ENCODE measurements at regions not wholly inside any gene's neighbourhood (a gene's known extent, or its start where the extent isn't known, plus 50 kb on each side); places are given as distances from the start of the nearest gene placed in this dataset.
A peak's percentile ranks its signal among the peaks of the same experiment; 100 is the strongest.

DNA sequence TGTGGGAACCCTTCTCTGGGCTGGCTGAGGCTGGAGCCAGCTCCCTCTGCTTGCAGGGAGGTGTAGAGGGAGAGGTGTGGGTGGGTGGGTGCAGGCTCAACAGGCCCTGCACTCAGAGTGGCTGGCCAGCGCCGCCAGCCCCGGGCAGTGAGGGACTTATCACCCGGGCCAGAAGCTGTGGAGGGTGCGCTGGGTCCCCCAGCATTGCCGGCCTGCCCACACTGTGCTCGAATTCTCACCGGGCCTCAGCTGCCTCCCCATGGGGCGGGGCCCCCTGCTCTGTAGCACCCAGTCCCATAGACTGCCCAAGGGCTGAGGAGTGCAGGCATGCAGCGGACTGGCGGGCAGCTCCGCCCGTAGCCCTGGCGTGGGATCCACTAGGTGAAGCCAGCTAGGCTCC is 190.7 kb upstream of the TAC1 start (continued):
- TF ChIP-seq, protein P1, sequence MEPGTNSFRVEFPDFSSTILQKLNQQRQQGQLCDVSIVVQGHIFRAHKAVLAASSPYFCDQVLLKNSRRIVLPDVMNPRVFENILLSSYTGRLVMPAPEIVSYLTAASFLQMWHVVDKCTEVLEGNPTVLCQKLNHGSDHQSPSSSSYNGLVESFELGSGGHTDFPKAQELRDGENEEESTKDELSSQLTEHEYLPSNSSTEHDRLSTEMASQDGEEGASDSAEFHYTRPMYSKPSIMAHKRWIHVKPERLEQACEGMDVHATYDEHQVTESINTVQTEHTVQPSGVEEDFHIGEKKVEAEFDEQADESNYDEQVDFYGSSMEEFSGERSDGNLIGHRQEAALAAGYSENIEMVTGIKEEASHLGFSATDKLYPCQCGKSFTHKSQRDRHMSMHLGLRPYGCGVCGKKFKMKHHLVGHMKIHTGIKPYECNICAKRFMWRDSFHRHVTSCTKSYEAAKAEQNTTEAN (CRISPR knock-in tag; IDR thresholded peaks at IDR 0.05), result no peak
- TF ChIP-seq, protein P2, sequence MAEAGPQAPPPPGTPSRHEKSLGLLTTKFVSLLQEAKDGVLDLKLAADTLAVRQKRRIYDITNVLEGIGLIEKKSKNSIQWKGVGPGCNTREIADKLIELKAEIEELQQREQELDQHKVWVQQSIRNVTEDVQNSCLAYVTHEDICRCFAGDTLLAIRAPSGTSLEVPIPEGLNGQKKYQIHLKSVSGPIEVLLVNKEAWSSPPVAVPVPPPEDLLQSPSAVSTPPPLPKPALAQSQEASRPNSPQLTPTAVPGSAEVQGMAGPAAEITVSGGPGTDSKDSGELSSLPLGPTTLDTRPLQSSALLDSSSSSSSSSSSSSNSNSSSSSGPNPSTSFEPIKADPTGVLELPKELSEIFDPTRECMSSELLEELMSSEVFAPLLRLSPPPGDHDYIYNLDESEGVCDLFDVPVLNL (CRISPR knock-in tag; IDR thresholded peaks at IDR 0.05; ENCODE audit: borderline replicate concordance, low read depth), result no peak
- TF ChIP-seq, protein P3, sequence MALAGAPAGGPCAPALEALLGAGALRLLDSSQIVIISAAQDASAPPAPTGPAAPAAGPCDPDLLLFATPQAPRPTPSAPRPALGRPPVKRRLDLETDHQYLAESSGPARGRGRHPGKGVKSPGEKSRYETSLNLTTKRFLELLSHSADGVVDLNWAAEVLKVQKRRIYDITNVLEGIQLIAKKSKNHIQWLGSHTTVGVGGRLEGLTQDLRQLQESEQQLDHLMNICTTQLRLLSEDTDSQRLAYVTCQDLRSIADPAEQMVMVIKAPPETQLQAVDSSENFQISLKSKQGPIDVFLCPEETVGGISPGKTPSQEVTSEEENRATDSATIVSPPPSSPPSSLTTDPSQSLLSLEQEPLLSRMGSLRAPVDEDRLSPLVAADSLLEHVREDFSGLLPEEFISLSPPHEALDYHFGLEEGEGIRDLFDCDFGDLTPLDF (CRISPR knock-in tag; IDR thresholded peaks at IDR 0.05), result no peak
- no peak for TF ChIP-seq JUN (CRISPR knock-in tag; IDR thresholded peaks at IDR 0.05)

DNA sequence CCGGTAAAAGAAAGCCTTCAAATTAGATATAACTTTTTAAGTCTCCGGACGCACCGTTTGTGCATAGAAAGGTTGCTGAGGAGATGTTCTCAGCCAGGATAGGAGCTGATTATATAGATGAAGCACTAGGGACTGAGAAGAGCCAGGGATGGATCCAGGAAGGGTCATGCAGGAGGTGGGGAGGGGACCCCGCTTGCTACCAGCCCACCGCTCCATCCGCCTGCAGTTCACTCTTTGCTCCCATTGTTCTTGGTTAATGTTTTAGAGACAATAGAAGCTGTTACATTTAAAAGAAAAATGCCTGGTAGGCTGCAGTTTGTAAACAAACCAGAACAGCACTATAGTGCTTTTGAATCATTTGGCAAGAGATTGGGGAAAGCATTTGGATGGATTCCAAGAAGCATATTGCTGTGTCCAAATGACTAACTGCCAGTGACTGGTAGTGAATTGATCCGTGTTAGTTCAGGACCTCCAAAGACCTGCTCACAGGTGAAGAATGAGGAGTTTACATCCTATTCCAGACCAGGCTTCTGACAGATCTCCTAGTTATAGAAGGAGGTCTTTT is 175.9 kb upstream of the TAC1 start:
- Mint-ChIP-seq H3K36me3 (no peaks in the 10 kb centered on the region), H3K4me3 (no peak overlapping the region), H3K4me1 (peaks cover 7% of the 10 kb centered on the region; the same call in 1 of the 2 replicates), H3K9me3 (peaks cover 35% of the 10 kb centered on the region), H3K27ac (no peak overlapping the region), H3K27me3 (ENCODE audit: low read depth) (peaks cover 4% of the 10 kb centered on the region)
- ATAC-seq, result peak; percentile 75
- CTCF ChIA-PET, result no interaction called here
- POLR2A ChIA-PET, result no interaction called here
- TF ChIP-seq, protein P4, sequence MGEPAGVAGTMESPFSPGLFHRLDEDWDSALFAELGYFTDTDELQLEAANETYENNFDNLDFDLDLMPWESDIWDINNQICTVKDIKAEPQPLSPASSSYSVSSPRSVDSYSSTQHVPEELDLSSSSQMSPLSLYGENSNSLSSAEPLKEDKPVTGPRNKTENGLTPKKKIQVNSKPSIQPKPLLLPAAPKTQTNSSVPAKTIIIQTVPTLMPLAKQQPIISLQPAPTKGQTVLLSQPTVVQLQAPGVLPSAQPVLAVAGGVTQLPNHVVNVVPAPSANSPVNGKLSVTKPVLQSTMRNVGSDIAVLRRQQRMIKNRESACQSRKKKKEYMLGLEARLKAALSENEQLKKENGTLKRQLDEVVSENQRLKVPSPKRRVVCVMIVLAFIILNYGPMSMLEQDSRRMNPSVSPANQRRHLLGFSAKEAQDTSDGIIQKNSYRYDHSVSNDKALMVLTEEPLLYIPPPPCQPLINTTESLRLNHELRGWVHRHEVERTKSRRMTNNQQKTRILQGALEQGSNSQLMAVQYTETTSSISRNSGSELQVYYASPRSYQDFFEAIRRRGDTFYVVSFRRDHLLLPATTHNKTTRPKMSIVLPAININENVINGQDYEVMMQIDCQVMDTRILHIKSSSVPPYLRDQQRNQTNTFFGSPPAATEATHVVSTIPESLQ (CRISPR knock-in tag; IDR thresholded peaks at IDR 0.05), result no peak
- TF ChIP-seq SP1 (CRISPR knock-in tag; conservative IDR thresholded peaks at IDR 0.05), result no peak
- TF ChIP-seq, protein P5, sequence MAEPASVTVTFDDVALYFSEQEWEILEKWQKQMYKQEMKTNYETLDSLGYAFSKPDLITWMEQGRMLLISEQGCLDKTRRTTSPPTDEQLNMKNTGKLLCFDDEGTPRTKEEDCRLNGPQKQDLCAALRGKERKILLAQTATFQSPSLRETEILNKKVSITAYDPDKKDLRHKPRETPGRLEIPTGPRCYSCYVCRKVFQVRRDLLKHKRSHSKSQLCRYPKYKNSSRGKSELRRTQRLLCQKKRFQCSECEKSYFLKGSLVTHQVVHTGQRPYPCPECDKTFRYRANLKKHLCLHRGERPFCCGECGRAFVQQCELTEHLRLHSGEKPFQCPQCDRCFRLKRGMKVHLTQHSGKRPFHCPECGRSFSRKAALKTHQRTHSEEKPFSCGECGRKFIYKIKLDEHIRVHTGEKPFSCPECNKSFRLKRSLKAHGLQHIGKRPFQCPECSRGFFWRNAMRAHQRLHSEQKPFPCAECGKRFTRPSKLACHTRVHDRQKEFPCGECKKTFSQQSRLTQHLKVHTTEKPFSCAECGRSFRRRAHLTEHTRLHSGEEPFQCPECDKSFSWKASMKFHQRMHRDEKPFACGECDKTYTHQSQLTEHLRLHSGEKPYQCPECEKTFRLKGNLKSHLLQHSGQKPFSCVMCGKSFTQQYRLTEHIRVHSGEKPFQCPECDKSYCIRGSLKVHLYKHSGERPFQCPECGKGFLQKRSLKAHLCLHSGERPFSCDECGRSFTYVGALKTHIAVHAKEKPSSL (CRISPR knock-in tag; conservative IDR thresholded peaks at IDR 0.05), result no peak
- TF ChIP-seq, protein P6, sequence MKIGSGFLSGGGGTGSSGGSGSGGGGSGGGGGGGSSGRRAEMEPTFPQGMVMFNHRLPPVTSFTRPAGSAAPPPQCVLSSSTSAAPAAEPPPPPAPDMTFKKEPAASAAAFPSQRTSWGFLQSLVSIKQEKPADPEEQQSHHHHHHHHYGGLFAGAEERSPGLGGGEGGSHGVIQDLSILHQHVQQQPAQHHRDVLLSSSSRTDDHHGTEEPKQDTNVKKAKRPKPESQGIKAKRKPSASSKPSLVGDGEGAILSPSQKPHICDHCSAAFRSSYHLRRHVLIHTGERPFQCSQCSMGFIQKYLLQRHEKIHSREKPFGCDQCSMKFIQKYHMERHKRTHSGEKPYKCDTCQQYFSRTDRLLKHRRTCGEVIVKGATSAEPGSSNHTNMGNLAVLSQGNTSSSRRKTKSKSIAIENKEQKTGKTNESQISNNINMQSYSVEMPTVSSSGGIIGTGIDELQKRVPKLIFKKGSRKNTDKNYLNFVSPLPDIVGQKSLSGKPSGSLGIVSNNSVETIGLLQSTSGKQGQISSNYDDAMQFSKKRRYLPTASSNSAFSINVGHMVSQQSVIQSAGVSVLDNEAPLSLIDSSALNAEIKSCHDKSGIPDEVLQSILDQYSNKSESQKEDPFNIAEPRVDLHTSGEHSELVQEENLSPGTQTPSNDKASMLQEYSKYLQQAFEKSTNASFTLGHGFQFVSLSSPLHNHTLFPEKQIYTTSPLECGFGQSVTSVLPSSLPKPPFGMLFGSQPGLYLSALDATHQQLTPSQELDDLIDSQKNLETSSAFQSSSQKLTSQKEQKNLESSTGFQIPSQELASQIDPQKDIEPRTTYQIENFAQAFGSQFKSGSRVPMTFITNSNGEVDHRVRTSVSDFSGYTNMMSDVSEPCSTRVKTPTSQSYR (CRISPR knock-in tag; IDR thresholded peaks at IDR 0.05), result no peak
- no peak for TF ChIP-seq SMAD4 (CRISPR knock-in tag; IDR thresholded peaks at IDR 0.05)
- TF ChIP-seq, protein P7, sequence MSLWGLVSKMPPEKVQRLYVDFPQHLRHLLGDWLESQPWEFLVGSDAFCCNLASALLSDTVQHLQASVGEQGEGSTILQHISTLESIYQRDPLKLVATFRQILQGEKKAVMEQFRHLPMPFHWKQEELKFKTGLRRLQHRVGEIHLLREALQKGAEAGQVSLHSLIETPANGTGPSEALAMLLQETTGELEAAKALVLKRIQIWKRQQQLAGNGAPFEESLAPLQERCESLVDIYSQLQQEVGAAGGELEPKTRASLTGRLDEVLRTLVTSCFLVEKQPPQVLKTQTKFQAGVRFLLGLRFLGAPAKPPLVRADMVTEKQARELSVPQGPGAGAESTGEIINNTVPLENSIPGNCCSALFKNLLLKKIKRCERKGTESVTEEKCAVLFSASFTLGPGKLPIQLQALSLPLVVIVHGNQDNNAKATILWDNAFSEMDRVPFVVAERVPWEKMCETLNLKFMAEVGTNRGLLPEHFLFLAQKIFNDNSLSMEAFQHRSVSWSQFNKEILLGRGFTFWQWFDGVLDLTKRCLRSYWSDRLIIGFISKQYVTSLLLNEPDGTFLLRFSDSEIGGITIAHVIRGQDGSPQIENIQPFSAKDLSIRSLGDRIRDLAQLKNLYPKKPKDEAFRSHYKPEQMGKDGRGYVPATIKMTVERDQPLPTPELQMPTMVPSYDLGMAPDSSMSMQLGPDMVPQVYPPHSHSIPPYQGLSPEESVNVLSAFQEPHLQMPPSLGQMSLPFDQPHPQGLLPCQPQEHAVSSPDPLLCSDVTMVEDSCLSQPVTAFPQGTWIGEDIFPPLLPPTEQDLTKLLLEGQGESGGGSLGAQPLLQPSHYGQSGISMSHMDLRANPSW (CRISPR knock-in tag; conservative IDR thresholded peaks at IDR 0.05; ENCODE audit: low read depth), result no peak
- no peak for TF ChIP-seq ZNF232 (CRISPR knock-in tag; IDR thresholded peaks at IDR 0.05)
- TF ChIP-seq ZNF219 (CRISPR knock-in tag; IDR thresholded peaks at IDR 0.05; ENCODE audit: borderline replicate concordance), result no peak
- no peak for TF ChIP-seq NR3C1 (CRISPR knock-in tag; conservative IDR thresholded peaks at IDR 0.05; ENCODE audit: low read depth)
- DNase-seq (ENCODE audit: low spot score), result no peak

Data from WTC11 (cell line).